SK-N-SH treated with all-trans-retinoic acid at 6 μM for 48 hours (cell line): ENCODE measurements at regions not wholly inside any gene's neighbourhood (a gene's known extent, or its start where the extent isn't known, plus 50 kb on each side); places are given as distances from the start of the nearest gene placed in this dataset.
"Not testable (repeated sequence)": the region's sequence is repeated elsewhere in the genome, so short reads cannot be mapped to it uniquely, and the experiment has no call there.

ENCODE experiments used
- ATAC-seq: fragments of 200-7000 bp; cut with Tn5 transposase; 3 replicates; pipeline ENCODE4 v1.9.1; 2020; ENCODE audit warnings: mild to moderate bottlenecking, moderate library complexity
- ARNTL ChIP-seq: fragments of 450-650 bp; formaldehyde crosslinking; IDR thresholded peaks from 2 replicates; pipeline ENCODE4 v1.5.0; 2020; ENCODE audit warnings: low read depth, mild to moderate bottlenecking, moderate library complexity, borderline replicate concordance
- CREB5 ChIP-seq: fragments of 250-450 bp; sonication (Bioruptor Pico); IDR thresholded peaks from 2 replicates; pipeline ENCODE4 v1.5.1; 2020; ENCODE audit warnings: low read depth, mild to moderate bottlenecking, moderate library complexity
- CSDC2 ChIP-seq: fragments of 250-450 bp; sonication (Bioruptor Pico); IDR thresholded peaks from 2 replicates; pipeline ENCODE4 v1.5.0; 2020; ENCODE audit warnings: mild to moderate bottlenecking, moderate library complexity
- GLIS3 ChIP-seq: fragments of 250-450 bp; sonication (Bioruptor Pico); IDR thresholded peaks from 2 replicates; pipeline ENCODE4 v1.5.0; 2020; ENCODE audit warnings: mild to moderate bottlenecking, moderate library complexity
- ISL1 ChIP-seq: fragments of 250-450 bp; sonication (Bioruptor Pico); IDR thresholded peaks from 2 replicates; pipeline ENCODE4 v2.1.2; 2022; ENCODE audit warnings: mild to moderate bottlenecking, moderate library complexity
- OSR1 ChIP-seq: fragments of 250-450 bp; sonication (Bioruptor Pico); IDR thresholded peaks from 2 replicates; pipeline ENCODE4 v1.8.0; 2022; ENCODE audit warnings: moderate library complexity, mild to moderate bottlenecking, inconsistent platforms
- POU6F1 ChIP-seq: fragments of 250-450 bp; sonication (Bioruptor Pico); IDR thresholded peaks from 2 replicates; pipeline ENCODE4 v1.8.0; 2021; ENCODE audit warnings: low read depth, mild to moderate bottlenecking, moderate library complexity, borderline replicate concordance
- PPARA ChIP-seq: fragments of 250-450 bp; sonication (Bioruptor Pico); IDR thresholded peaks from 2 replicates; pipeline ENCODE4 v1.5.0; 2020; ENCODE audit warnings: mild to moderate bottlenecking, borderline replicate concordance
- RARB ChIP-seq: fragments of 250-450 bp; sonication (Bioruptor Pico); IDR thresholded peaks from 2 replicates; pipeline ENCODE4 v1.8.0; 2021; ENCODE audit warnings: mild to moderate bottlenecking, moderate library complexity
- TCF4 ChIP-seq: fragments of 250-450 bp; sonication (Bioruptor Pico); IDR thresholded peaks from 2 replicates; pipeline ENCODE4 v1.8.0; 2021; ENCODE audit warnings: mild to moderate bottlenecking, moderate library complexity, borderline replicate concordance
- TOX ChIP-seq: fragments of 250-450 bp; sonication (Bioruptor Pico); IDR thresholded peaks from 2 replicates; pipeline ENCODE4 v1.8.0; 2021; ENCODE audit warnings: mild to moderate bottlenecking, moderate library complexity, borderline replicate concordance
- TSHZ2 ChIP-seq: fragments of 250-450 bp; sonication (Bioruptor Pico); IDR thresholded peaks from 2 replicates; pipeline ENCODE4 v1.5.0; 2020; ENCODE audit warnings: mild to moderate bottlenecking, moderate library complexity
- ZC3H10 ChIP-seq: fragments of 250-450 bp; sonication (Bioruptor Pico); IDR thresholded peaks from 2 replicates; pipeline ENCODE4 v1.5.1; 2021; ENCODE audit warnings: mild to moderate bottlenecking, moderate library complexity
- ZFP3 ChIP-seq: fragments of 250-450 bp; sonication (Bioruptor Pico); IDR thresholded peaks from 2 replicates; pipeline ENCODE4 v1.5.0; 2020; ENCODE audit warnings: mild to moderate bottlenecking, moderate library complexity
- ZFP30 ChIP-seq: fragments of 450-650 bp; formaldehyde crosslinking; IDR thresholded peaks from 2 replicates; pipeline ENCODE4 v1.5.0; 2022; ENCODE audit warnings: mild to moderate bottlenecking, moderate library complexity
- ZNF70 ChIP-seq: fragments of 450-650 bp; formaldehyde crosslinking; IDR thresholded peaks from 2 replicates; pipeline ENCODE4 v1.5.0; 2020; ENCODE audit warnings: mild to moderate bottlenecking, moderate library complexity
- ZNF8 ChIP-seq: fragments of 450-650 bp; formaldehyde crosslinking; IDR thresholded peaks from 2 replicates; pipeline ENCODE4 v1.5.0; 2020; ENCODE audit warnings: mild to moderate bottlenecking, moderate library complexity
- TF ChIP-seq, protein P1 (sequence below): fragments of 250-450 bp; sonication (Bioruptor Pico); IDR thresholded peaks from 2 replicates; pipeline ENCODE4 v1.8.0; 2020; ENCODE audit warnings: mild to moderate bottlenecking, moderate library complexity, borderline replicate concordance
- TF ChIP-seq, protein P2 (sequence below): fragments of 250-450 bp; sonication (Bioruptor Pico); IDR thresholded peaks from 2 replicates; pipeline ENCODE4 v1.5.1; 2021; ENCODE audit warnings: mild to moderate bottlenecking, moderate library complexity

DNA sequence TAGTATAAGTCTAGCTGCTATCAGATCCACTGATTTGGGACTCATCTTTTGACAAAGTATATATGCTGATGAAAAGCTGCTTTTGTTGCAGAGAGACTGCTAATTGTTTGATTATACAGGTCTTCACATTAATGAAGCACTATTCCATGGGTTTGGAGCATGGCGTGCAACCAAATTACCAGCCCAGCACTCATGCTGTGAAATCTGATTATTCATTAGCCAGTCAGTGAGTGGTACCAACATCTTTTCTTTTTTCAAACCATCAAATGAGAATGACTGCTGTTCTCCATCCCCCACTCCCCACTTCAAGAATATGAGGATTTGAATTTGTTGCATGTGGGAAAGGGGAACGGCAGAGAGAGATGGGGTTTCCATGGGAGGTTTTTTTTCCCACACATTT lies 91.3 kb downstream of the ID4 start (continued):
- TF ChIP-seq CREB5 (CRISPR knock-in tag) (no peak), POU6F1 (no peak), TSHZ2 (no peak)

DNA sequence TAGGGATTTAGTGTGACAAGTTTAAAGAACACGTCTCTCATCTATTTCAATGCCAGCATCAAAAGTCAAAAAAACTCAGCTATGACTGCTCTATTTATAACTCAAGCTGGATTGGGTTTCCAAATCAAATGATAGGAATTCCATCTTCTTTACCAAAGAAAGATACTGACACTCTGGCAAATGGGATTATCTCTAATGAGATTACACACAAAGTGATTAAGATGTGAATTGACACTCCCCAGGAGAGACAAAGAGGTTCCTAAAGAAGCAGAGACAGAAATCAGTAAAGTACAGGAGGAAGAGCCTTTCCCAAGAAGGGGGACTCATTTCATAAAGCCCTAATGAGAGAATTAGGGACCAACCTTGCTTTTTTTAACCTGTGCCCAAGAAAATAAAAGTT lies 92.1 kb downstream of the ID4 start:
- ATAC-seq, result no peak
- no peak for TF ChIP-seq ARNTL
- no peak for TF ChIP-seq TOX (CRISPR knock-in tag)
- TF ChIP-seq CSDC2 (CRISPR knock-in tag), result no peak
- no peak for TF ChIP-seq ZFP30 (CRISPR knock-in tag)
- no peak for TF ChIP-seq PPARA (CRISPR knock-in tag)
- TF ChIP-seq RARB (CRISPR knock-in tag), result no peak
- TF ChIP-seq ZC3H10, result no peak
- TF ChIP-seq, protein P1, sequence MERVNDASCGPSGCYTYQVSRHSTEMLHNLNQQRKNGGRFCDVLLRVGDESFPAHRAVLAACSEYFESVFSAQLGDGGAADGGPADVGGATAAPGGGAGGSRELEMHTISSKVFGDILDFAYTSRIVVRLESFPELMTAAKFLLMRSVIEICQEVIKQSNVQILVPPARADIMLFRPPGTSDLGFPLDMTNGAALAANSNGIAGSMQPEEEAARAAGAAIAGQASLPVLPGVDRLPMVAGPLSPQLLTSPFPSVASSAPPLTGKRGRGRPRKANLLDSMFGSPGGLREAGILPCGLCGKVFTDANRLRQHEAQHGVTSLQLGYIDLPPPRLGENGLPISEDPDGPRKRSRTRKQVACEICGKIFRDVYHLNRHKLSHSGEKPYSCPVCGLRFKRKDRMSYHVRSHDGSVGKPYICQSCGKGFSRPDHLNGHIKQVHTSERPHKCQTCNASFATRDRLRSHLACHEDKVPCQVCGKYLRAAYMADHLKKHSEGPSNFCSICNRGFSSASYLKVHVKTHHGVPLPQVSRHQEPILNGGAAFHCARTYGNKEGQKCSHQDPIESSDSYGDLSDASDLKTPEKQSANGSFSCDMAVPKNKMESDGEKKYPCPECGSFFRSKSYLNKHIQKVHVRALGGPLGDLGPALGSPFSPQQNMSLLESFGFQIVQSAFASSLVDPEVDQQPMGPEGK (CRISPR knock-in tag), result no peak
- no peak for TF ChIP-seq ISL1 (CRISPR knock-in tag)

- TF ChIP-seq ISL1 (CRISPR knock-in tag) (no peak), ZFP3 (CRISPR knock-in tag) (no peak), ZNF8 (CRISPR knock-in tag) (no peak), ZFP30 (CRISPR knock-in tag) (no peak), TCF4 (CRISPR knock-in tag) (no peak), PPARA (CRISPR knock-in tag) (no peak), ZC3H10 (no peak), TSHZ2 (no peak), OSR1 (CRISPR knock-in tag) (no peak), RARB (CRISPR knock-in tag) (no peak), ARNTL (no peak), ZNF70 (CRISPR knock-in tag) (no peak), GLIS3 (no peak), POU6F1 (no peak), CREB5 (CRISPR knock-in tag) (no peak)
- TF ChIP-seq, protein P1 (CRISPR knock-in tag), result no peak
- TF ChIP-seq, protein P2, sequence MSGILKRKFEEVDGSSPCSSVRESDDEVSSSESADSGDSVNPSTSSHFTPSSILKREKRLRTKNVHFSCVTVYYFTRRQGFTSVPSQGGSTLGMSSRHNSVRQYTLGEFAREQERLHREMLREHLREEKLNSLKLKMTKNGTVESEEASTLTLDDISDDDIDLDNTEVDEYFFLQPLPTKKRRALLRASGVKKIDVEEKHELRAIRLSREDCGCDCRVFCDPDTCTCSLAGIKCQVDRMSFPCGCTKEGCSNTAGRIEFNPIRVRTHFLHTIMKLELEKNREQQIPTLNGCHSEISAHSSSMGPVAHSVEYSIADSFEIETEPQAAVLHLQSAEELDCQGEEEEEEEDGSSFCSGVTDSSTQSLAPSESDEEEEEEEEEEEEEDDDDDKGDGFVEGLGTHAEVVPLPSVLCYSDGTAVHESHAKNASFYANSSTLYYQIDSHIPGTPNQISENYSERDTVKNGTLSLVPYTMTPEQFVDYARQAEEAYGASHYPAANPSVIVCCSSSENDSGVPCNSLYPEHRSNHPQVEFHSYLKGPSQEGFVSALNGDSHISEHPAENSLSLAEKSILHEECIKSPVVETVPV (CRISPR knock-in tag), result no peak
- no peak for ATAC-seq
These were observed 97.9 kb downstream of the ID4 start for GRCh38 chr6:19934996-19935591.

DNA sequence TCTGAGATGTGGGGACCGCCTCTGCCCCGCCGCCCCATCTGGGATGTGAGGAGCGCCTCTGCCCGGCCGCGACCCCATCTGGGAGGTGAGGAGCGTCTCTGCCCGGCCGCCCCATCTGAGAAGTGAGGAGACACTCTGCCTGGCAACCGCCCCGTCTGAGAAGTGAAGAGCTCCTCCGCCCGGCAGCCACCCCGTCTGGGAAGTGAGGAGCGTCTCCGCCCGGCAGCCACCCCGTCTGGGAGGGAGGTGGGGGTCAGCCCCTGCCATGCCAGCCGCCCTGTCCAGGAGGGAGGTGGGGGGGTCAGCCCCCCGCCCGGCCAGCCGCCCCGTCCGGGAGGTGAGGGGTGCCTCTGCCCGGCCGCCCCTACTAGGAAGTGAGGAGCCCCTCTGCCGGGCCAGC lies 102.2 kb downstream of the ID4 start:
- not testable (repeated sequence) for ATAC-seq
